ENCODE measurements at regions not wholly inside any gene's neighbourhood (a gene's known extent, or its start where the extent isn't known, plus 50 kb on each side); places are given as distances from the start of the nearest gene placed in this dataset.
"Not testable (repeated sequence)": the region's sequence is repeated elsewhere in the genome, so short reads cannot be mapped to it uniquely, and the experiment has no call there.

- not testable (repeated sequence) for TF ChIP-seq REST (IDR thresholded peaks at IDR 0.05; ENCODE audit: low read depth, low read length); MXI1 (IDR thresholded peaks at IDR 0.05; ENCODE audit: low read depth, low read length); TEAD4 (IDR thresholded peaks at IDR 0.05; ENCODE audit: borderline replicate concordance, insufficient read depth); GATA2 (CRISPR knock-in tag; IDR thresholded peaks at IDR 0.05); EP300 (IDR thresholded peaks at IDR 0.05; ENCODE audit: borderline replicate concordance in 1 of 2, low read depth in 1 of 2, low read length in 1 of 2); POLR2AphosphoS5 (IDR thresholded peaks at IDR 0.05; ENCODE audit: low read depth, low read length); TAF1 (IDR thresholded peaks at IDR 0.05; ENCODE audit: borderline replicate concordance, low read depth, low read length); CHD2 (IDR thresholded peaks at IDR 0.05; ENCODE audit: low read length, partially characterized antibody); EZH2phosphoT487 (IDR thresholded peaks at IDR 0.05; ENCODE audit: borderline replicate concordance, low read depth); YY1 (IDR thresholded peaks at IDR 0.05; ENCODE audit: low read depth)
- TF ChIP-seq, protein P1, sequence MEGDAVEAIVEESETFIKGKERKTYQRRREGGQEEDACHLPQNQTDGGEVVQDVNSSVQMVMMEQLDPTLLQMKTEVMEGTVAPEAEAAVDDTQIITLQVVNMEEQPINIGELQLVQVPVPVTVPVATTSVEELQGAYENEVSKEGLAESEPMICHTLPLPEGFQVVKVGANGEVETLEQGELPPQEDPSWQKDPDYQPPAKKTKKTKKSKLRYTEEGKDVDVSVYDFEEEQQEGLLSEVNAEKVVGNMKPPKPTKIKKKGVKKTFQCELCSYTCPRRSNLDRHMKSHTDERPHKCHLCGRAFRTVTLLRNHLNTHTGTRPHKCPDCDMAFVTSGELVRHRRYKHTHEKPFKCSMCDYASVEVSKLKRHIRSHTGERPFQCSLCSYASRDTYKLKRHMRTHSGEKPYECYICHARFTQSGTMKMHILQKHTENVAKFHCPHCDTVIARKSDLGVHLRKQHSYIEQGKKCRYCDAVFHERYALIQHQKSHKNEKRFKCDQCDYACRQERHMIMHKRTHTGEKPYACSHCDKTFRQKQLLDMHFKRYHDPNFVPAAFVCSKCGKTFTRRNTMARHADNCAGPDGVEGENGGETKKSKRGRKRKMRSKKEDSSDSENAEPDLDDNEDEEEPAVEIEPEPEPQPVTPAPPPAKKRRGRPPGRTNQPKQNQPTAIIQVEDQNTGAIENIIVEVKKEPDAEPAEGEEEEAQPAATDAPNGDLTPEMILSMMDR (IDR thresholded peaks at IDR 0.05): peak; percentile 14; the same call in 1 of the 2 replicates
- TF ChIP-seq, protein P2, sequence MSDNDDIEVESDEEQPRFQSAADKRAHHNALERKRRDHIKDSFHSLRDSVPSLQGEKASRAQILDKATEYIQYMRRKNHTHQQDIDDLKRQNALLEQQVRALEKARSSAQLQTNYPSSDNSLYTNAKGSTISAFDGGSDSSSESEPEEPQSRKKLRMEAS (IDR thresholded peaks at IDR 0.05; ENCODE audit: low read depth): not testable (repeated sequence)
These were observed 102.6 kb downstream of the TRIM69 start for GRCh38 chr15:44838929-44839328.
